ENCODE measurements at regions not wholly inside any gene's neighbourhood (a gene's known extent, or its start where the extent isn't known, plus 50 kb on each side); places are given as distances from the start of the nearest gene placed in this dataset.

DNA sequence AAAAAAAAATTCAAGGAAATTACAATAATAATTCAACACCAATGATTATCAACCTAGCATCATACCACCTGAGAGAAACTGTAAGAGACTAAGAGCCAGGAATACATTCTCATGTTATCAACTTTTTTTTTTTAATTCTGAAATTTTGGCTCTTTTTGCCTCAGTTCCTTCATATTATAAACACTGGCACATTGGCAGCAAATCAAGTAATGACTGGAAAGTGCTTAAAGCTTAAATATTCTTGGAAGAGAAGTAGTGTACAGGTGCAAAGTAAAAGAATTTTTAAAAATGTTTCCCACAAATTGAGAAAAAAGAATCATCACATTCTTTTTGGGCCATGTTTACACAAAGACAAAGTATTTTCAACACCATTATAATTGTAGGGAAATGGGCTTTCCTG lies 296.9 kb upstream of the SOX5 start:
- H3K9me2 ChIP-seq (replicated peaks; ENCODE audit: insufficient read depth): no peaks in the 10 kb centered on the region
- TF ChIP-seq EZH2 (IDR thresholded peaks at IDR 0.05; ENCODE audit: borderline replicate concordance): no peak
- TF ChIP-seq EZH2phosphoT487 (IDR thresholded peaks at IDR 0.05; ENCODE audit: low read depth, severe bottlenecking, unreplicated experiment): no peak
- TF ChIP-seq, protein P1, sequence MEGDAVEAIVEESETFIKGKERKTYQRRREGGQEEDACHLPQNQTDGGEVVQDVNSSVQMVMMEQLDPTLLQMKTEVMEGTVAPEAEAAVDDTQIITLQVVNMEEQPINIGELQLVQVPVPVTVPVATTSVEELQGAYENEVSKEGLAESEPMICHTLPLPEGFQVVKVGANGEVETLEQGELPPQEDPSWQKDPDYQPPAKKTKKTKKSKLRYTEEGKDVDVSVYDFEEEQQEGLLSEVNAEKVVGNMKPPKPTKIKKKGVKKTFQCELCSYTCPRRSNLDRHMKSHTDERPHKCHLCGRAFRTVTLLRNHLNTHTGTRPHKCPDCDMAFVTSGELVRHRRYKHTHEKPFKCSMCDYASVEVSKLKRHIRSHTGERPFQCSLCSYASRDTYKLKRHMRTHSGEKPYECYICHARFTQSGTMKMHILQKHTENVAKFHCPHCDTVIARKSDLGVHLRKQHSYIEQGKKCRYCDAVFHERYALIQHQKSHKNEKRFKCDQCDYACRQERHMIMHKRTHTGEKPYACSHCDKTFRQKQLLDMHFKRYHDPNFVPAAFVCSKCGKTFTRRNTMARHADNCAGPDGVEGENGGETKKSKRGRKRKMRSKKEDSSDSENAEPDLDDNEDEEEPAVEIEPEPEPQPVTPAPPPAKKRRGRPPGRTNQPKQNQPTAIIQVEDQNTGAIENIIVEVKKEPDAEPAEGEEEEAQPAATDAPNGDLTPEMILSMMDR (IDR thresholded peaks at IDR 0.05; ENCODE audit: poor library complexity): no peak
- no peaks in the 10 kb centered on the region for H3K27me3 ChIP-seq

DNA sequence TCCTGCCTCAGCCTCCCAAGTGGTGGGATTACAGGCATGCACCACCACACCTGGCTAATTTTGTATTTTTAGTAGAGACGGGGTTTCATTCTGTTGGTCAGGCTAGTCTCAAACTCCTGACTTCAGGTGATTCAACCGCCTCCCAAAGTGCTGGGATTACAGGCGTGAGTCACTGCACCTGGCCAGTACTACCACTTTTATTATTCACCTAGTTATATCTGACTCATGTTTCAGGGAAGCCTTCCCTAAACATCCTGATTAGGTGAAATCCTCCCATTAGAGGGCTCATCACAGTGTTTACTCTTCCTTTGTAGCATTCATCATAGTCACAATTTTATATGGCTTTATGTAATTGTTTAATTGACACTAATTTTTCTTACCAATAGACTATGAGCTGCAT lies 295.3 kb upstream of the SOX5 start:
- Histone ChIP-seq H3K27me3 (no peaks in the 10 kb centered on the region), H3K36me3 (replicated peaks; ENCODE audit: insufficient read depth, low read depth) (no peaks in the 10 kb centered on the region), H3K9me2 (replicated peaks; ENCODE audit: insufficient read depth) (no peaks in the 10 kb centered on the region), H4K20me1 (ENCODE audit: insufficient read depth, poor library complexity, severe bottlenecking) (no peaks in the 10 kb centered on the region), H3K9me3 (ENCODE audit: low read depth) (no peaks in the 10 kb centered on the region), H3K27ac (no peak overlapping the region), H3K79me2 (no peaks in the 10 kb centered on the region), H3K4me1 (ENCODE audit: insufficient read depth) (no peaks in the 10 kb centered on the region), H2AFZ (no peak overlapping the region), H3K4me2 (no peak overlapping the region), H3K4me3 (no peak overlapping the region)
- no peak for DNase-seq (ENCODE audit: low spot score)
- WGBS (ENCODE audit: low lambda C conversion rate, missing lambda C conversion rate): 83% methylated on average over 3 of the region's 3 CpGs
- TF ChIP-seq, protein P1 (IDR thresholded peaks at IDR 0.05; ENCODE audit: poor library complexity): no peak
- TF ChIP-seq EZH2 (IDR thresholded peaks at IDR 0.05; ENCODE audit: borderline replicate concordance) (no peak), EZH2phosphoT487 (IDR thresholded peaks at IDR 0.05; ENCODE audit: low read depth, severe bottlenecking, unreplicated experiment) (no peak)

More for the DNA sequence above, 296.9 kb upstream of the SOX5 start:
- Histone ChIP-seq H2AFZ (no peak overlapping the region), H4K20me1 (ENCODE audit: insufficient read depth, poor library complexity, severe bottlenecking) (no peaks in the 10 kb centered on the region), H3K4me2 (no peak overlapping the region), H3K4me3 (no peak overlapping the region), H3K36me3 (replicated peaks; ENCODE audit: insufficient read depth, low read depth) (no peaks in the 10 kb centered on the region), H3K4me1 (ENCODE audit: insufficient read depth) (no peaks in the 10 kb centered on the region), H3K9me3 (ENCODE audit: low read depth) (no peaks in the 10 kb centered on the region), H3K27ac (no peak overlapping the region), H3K79me2 (no peaks in the 10 kb centered on the region)
- no peak for DNase-seq (ENCODE audit: low spot score)

DNA sequence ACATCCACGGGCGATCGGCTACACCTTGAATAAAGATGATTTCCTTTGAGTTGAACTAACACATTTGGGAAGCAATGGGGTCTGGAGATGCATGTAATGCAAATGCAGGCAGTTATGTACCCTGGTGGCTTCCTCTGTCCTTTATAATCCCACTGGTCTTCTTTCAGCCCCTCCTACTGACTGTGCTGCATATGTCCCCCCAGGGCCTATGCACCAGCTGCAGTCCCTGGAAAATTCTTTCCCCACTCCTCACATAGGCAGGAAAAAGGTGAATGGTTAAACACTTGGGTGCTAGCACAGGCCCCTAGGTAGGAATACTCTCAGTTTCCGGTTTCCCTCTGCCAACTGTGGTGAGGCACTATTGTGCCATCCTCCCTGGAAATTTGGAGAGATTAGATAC lies 294.8 kb upstream of the SOX5 start:
- no peaks in the 10 kb centered on the region for H3K79me2 ChIP-seq
- no peaks in the 10 kb centered on the region for H3K9me2 ChIP-seq (replicated peaks; ENCODE audit: insufficient read depth)
- H3K27ac ChIP-seq: no peak overlapping the region
- H3K9me3 ChIP-seq (ENCODE audit: low read depth): no peaks in the 10 kb centered on the region
- TF ChIP-seq, protein P1 (IDR thresholded peaks at IDR 0.05; ENCODE audit: poor library complexity): no peak
- TF ChIP-seq EZH2phosphoT487 (IDR thresholded peaks at IDR 0.05; ENCODE audit: low read depth, severe bottlenecking, unreplicated experiment) (no peak), EZH2 (IDR thresholded peaks at IDR 0.05; ENCODE audit: borderline replicate concordance) (no peak)
- H3K4me1 ChIP-seq (ENCODE audit: insufficient read depth): no peaks in the 10 kb centered on the region
- no peaks in the 10 kb centered on the region for H4K20me1 ChIP-seq (ENCODE audit: insufficient read depth, poor library complexity, severe bottlenecking)
- H3K36me3 ChIP-seq (replicated peaks; ENCODE audit: insufficient read depth, low read depth): no peaks in the 10 kb centered on the region
- no peak overlapping the region for H2AFZ ChIP-seq
- WGBS (ENCODE audit: low lambda C conversion rate, missing lambda C conversion rate): 93% methylated on average over 4 of the region's 4 CpGs
- H3K4me3 ChIP-seq: no peak overlapping the region
- DNase-seq (ENCODE audit: low spot score): no peak
- H3K4me2 ChIP-seq: no peak overlapping the region
- H3K27me3 ChIP-seq: no peaks in the 10 kb centered on the region

DNA sequence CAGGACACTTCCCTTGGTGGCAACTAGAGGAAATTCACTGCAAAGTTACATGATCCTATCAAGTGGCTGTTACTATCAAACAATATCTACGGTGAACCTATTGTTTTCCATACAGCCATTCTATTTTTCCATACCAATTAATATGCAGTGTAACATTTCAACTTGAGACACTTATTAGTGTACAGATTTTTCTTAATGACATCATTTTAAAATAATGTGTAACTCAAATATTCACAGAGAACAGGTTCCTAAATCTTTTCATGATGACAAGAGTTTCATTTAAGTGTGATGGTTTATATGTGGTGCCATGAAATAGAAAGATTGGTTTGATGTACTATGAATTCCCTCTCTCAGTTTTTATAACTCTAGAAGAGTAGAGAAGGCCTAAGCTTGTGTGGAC lies 291.2 kb upstream of the SOX5 start:
- Histone ChIP-seq H2AFZ (no peak overlapping the region), H3K27me3 (no peaks in the 10 kb centered on the region), H3K4me3 (no peak overlapping the region), H4K20me1 (ENCODE audit: insufficient read depth, poor library complexity, severe bottlenecking) (no peaks in the 10 kb centered on the region), H3K79me2 (no peaks in the 10 kb centered on the region), H3K36me3 (replicated peaks; ENCODE audit: insufficient read depth, low read depth) (no peaks in the 10 kb centered on the region), H3K4me2 (no peak overlapping the region), H3K4me1 (ENCODE audit: insufficient read depth) (no peaks in the 10 kb centered on the region), H3K9me3 (ENCODE audit: low read depth) (no peaks in the 10 kb centered on the region), H3K9me2 (replicated peaks; ENCODE audit: insufficient read depth) (no peaks in the 10 kb centered on the region), H3K27ac (no peak overlapping the region)
- no peak for DNase-seq (ENCODE audit: low spot score)
- WGBS (ENCODE audit: low lambda C conversion rate, missing lambda C conversion rate): 68% methylated on average over 1 of the region's 1 CpG
- TF ChIP-seq, protein P1 (IDR thresholded peaks at IDR 0.05; ENCODE audit: poor library complexity): no peak
